Neutrophil (primary cell): ENCODE measurements at regions not wholly inside any gene's neighbourhood (a gene's known extent, or its start where the extent isn't known, plus 50 kb on each side); places are given as distances from the start of the nearest gene placed in this dataset.

Experiments
- H3K27ac ChIP-seq: fragments of 200-600 bp; sonication (generic); 2 replicates; pipeline ENCODE4 v1.5.1; 2016; ENCODE audit warnings: mild to moderate bottlenecking, moderate library complexity
- H3K27me3 ChIP-seq: fragments of 200-600 bp; sonication (generic); 2 replicates; pipeline ENCODE4 v1.6.0; 2016; ENCODE audit warnings: mild to moderate bottlenecking
- H3K36me3 ChIP-seq: fragments of 200-600 bp; sonication (generic); 2 replicates; pipeline ENCODE4 v1.5.1; 2017
- H3K4me1 ChIP-seq, 2 experiments: fragments of 200-600 bp in 1 of 2; sonication (generic) in 1 of 2; 1 replicate in 1 of 2; 2 replicates in 1 of 2; pipeline versions ENCODE4 v1.5.1 to v1.6.1; 2013 to 2016; ENCODE audit warnings: low read depth in 1 of 2, low read length in 1 of 2, mild to moderate bottlenecking in 1 of 2, moderate library complexity in 1 of 2; ENCODE audit not compliant: control insufficient read depth in 1 of 2, insufficient read depth in 1 of 2
- H3K4me3 ChIP-seq, 2 experiments: fragments of 200-600 bp in 1 of 2; sonication (generic) in 1 of 2; 1 replicate in 1 of 2; 2 replicates in 1 of 2; pipeline ENCODE4 v1.5.1; 2013 to 2016; ENCODE audit warnings: low read depth in 1 of 2, low read length in 1 of 2, mild to moderate bottlenecking in 1 of 2, moderate library complexity in 1 of 2
- H3K9me3 ChIP-seq: fragments of 200-600 bp; sonication (generic); 2 replicates; pipeline ENCODE4 v1.5.1; 2016
- TF ChIP-seq, protein P1 (sequence below): fragments of 200-600 bp; sonication (generic); IDR thresholded peaks from 2 replicates; pipeline ENCODE4 v1.5.1; 2016; ENCODE audit warnings: antibody characterized with exemption

DNA sequence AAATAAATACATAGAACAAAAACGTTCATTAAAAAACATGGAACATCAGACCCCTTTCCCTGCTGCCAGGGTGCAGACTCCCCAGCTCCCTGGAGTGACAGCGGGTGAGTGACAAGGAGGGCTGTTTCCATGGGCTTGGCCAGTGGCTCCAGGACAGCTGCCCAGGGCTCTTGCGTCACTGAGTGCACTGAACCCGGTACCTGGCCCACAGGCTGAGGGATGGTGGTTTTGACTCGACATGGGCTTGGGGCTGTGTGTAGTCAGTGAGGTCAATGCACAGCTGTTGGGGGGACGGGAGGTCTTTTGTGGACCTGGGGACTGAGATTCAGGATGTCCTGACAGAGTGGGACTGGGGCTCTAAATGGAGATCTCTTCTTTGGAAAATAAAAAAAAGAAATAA is 142.1 kb upstream of the B3GAT1 start:
- TF ChIP-seq, protein P1, sequence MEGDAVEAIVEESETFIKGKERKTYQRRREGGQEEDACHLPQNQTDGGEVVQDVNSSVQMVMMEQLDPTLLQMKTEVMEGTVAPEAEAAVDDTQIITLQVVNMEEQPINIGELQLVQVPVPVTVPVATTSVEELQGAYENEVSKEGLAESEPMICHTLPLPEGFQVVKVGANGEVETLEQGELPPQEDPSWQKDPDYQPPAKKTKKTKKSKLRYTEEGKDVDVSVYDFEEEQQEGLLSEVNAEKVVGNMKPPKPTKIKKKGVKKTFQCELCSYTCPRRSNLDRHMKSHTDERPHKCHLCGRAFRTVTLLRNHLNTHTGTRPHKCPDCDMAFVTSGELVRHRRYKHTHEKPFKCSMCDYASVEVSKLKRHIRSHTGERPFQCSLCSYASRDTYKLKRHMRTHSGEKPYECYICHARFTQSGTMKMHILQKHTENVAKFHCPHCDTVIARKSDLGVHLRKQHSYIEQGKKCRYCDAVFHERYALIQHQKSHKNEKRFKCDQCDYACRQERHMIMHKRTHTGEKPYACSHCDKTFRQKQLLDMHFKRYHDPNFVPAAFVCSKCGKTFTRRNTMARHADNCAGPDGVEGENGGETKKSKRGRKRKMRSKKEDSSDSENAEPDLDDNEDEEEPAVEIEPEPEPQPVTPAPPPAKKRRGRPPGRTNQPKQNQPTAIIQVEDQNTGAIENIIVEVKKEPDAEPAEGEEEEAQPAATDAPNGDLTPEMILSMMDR = no peak
- Histone ChIP-seq H3K9me3 (no peaks in the 10 kb centered on the region), H3K27ac (no peak overlapping the region)

DNA sequence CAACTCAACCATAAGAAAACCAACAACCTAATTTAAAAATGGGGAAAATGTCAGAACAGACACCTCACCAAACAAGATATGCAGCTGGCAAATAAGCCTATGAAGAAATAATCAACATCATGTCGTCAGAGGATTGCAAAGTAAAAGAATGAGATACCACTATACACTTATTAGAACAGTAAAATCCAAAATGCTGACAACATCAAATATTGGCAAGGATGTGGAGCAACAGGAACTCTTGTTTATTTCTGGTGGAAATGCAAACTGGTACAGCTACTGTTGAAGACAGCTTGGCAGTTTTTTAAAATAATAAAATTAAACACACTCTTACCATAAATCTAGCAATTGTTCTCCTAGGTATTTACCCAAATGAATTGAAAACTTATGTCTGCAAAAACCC is 140.7 kb upstream of the B3GAT1 start:
- no peaks in the 10 kb centered on the region for H3K27me3 ChIP-seq
- H3K4me3 ChIP-seq = no peak overlapping the region
- H3K4me1 ChIP-seq = no peaks in the 10 kb centered on the region
- H3K27ac ChIP-seq = no peak overlapping the region
- no peaks in the 10 kb centered on the region for H3K9me3 ChIP-seq
- H3K36me3 ChIP-seq = no peaks in the 10 kb centered on the region
- TF ChIP-seq, protein P1 = no peak

More for the DNA sequence above, 142.1 kb upstream of the B3GAT1 start:
- H3K4me3 ChIP-seq = no peak overlapping the region
- H3K4me1 ChIP-seq = no peaks in the 10 kb centered on the region
- no peaks in the 10 kb centered on the region for H3K27me3 ChIP-seq
- no peaks in the 10 kb centered on the region for H3K36me3 ChIP-seq

DNA sequence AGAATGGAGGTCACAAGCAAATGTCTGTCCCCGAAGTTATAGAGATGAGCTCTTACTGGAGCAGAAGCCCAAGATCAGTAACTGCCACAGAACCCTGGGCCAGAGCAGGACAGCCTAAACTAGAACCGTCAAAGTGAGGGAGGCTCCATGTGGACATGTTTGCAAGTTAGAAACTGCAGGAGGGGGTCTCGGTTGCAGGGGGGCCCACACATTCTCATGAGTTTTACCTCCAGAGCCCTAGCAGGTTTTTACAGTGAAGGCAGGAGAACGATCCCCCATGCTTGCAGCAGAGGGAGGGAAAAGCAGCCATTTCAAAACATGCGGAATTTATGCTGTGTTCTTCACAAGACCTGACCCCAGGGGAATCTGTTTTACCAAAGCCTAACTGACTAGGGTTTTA is 133.5 kb upstream of the B3GAT1 start:
- H3K36me3 ChIP-seq = no peaks in the 10 kb centered on the region
- no peak overlapping the region for H3K4me3 ChIP-seq
- H3K27ac ChIP-seq = no peak overlapping the region
- no peaks in the 10 kb centered on the region for H3K27me3 ChIP-seq
- no peaks in the 10 kb centered on the region for H3K9me3 ChIP-seq
- no peaks in the 10 kb centered on the region for H3K4me1 ChIP-seq
- TF ChIP-seq, protein P1 = no peak

DNA sequence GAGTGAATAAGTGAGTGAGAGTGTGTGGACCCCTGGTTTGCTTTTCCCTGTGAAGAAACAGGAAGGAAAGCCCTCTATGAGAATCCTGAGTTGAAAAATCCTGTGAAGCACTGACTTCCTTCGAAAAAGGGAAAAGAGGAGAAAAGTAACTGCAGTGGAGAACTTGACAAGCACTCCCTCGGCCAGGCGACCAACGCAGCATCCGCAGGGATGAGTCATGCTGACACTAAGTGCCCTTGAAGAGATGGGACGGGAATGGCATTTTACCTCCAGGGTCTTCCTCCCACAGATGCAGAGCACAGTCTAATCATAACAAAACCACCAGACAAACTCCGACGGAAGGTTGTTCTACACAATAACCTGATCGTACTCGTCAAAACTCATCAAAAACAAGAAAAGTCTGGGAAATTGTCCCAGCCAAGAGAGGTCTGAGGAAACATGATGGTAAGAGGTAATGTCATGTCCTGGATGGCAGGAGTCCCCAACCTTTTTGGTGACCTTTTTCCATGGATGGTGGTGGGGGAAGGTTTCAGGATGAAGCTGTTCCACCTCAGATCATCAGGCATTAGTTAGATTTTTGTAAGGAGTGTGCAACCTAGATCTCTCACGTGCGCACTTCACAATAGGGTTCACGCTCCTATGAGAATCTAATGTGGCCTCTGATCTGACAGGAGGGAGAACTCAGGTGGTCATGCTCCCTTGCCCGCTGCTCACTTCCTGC is 132.2 kb upstream of the B3GAT1 start:
- Histone ChIP-seq H3K9me3 (no peaks in the 10 kb centered on the region), H3K4me1 (no peaks in the 10 kb centered on the region), H3K4me3 (no peak overlapping the region), H3K36me3 (no peaks in the 10 kb centered on the region), H3K27ac (no peak overlapping the region), H3K27me3 (no peaks in the 10 kb centered on the region)
- TF ChIP-seq, protein P1 = no peak

DNA sequence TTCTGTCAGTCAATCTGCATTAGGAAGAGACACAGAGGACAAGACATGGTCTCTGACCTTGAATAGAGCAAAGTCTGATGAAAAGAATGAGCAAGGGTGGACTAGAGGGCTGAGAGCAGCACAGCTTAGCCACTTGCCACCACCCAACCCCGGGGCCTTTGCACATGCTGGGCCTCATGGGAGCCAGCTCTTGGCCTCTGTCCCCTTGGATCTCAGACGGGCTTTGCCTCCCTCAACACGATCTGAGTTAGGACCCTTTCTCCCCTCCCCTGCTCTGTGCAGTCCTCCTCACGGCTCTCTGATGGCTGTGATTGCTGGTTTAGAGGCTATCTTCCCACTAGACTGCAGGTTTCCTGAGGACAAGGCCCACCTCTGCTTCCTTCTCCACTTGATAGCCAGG is 131.6 kb upstream of the B3GAT1 start:
- no peak overlapping the region for H3K4me3 ChIP-seq
- H3K9me3 ChIP-seq = no peaks in the 10 kb centered on the region
- no peaks in the 10 kb centered on the region for H3K4me1 ChIP-seq
- TF ChIP-seq, protein P1 = no peak
- H3K27me3 ChIP-seq = no peaks in the 10 kb centered on the region
- H3K36me3 ChIP-seq = no peaks in the 10 kb centered on the region
- no peak overlapping the region for H3K27ac ChIP-seq
